HG02981 (cell line): ENCODE measurements at regions not wholly inside any gene's neighbourhood (a gene's known extent, or its start where the extent isn't known, plus 50 kb on each side); places are given as distances from the start of the nearest gene placed in this dataset.

Experiments
- ATAC-seq: cut with Tn5 transposase; IDR thresholded peaks from one replicate; pipeline ENCODE4 v1.9.1; 2021; ENCODE audit warnings: mild to moderate bottlenecking, moderate library complexity; ENCODE audit not compliant: unreplicated experiment

GRCh38 chr20:60354024-60354580 lies 395.9 kb downstream of the CDH26 start:
- ATAC-seq: no peak

GRCh38 chr20:60358101-60358500 lies 399.9 kb downstream of the CDH26 start:
- ATAC-seq: no peak

- no peak for ATAC-seq
Observed at GRCh38 chr20:60359010-60359409, 400.8 kb downstream of the CDH26 start.

- no peak for ATAC-seq
Observed at GRCh38 chr20:60361761-60362395, 403.7 kb downstream of the CDH26 start.

GRCh38 chr20:60362531-60362930 lies 404.3 kb downstream of the CDH26 start:
- no peak for ATAC-seq

- ATAC-seq: no peak
Observed at GRCh38 chr20:60363698-60364097, 405.5 kb downstream of the CDH26 start.

GRCh38 chr20:60365064-60365666 lies 406.9 kb downstream of the CDH26 start:
- no peak for ATAC-seq

GRCh38 chr20:60365882-60366281 lies 407.7 kb downstream of the CDH26 start:
- no peak for ATAC-seq

GRCh38 chr20:60371384-60371783 lies 413.2 kb downstream of the CDH26 start:
- no peak for ATAC-seq

- ATAC-seq: no peak
Observed at GRCh38 chr20:60372275-60372674, 414.1 kb downstream of the CDH26 start.

- no peak for ATAC-seq
Observed at GRCh38 chr20:60372822-60373221, 414.6 kb downstream of the CDH26 start.

GRCh38 chr20:60378620-60379019 lies 420.4 kb downstream of the CDH26 start:
- no peak for ATAC-seq

- ATAC-seq: no peak
Observed at GRCh38 chr20:60381643-60382400, 423.6 kb downstream of the CDH26 start.

- ATAC-seq: no peak
Observed at GRCh38 chr20:60389441-60389840, 431.2 kb downstream of the CDH26 start.

GRCh38 chr20:60389882-60390281 lies 431.7 kb downstream of the CDH26 start:
- ATAC-seq: no peak

GRCh38 chr20:60395991-60396390 lies 437.8 kb downstream of the CDH26 start:
- ATAC-seq: no peak

GRCh38 chr20:60400567-60400966 lies 442.3 kb downstream of the CDH26 start:
- no peak for ATAC-seq

GRCh38 chr20:60402189-60403058 lies 444.2 kb downstream of the CDH26 start:
- no peak for ATAC-seq

- no peak for ATAC-seq
Observed at GRCh38 chr20:60403105-60403741, 445.0 kb downstream of the CDH26 start.

GRCh38 chr20:60407011-60407771 lies 449.0 kb downstream of the CDH26 start:
- no peak for ATAC-seq
